GM19397 (cell line): ENCODE measurements at regions not wholly inside any gene's neighbourhood (a gene's known extent, or its start where the extent isn't known, plus 50 kb on each side); places are given as distances from the start of the nearest gene placed in this dataset.
"Not testable (repeated sequence)": the region's sequence is repeated elsewhere in the genome, so short reads cannot be mapped to it uniquely, and the experiment has no call there.

ENCODE experiments used
- ATAC-seq: cut with Tn5 transposase; IDR thresholded peaks from one replicate; pipeline ENCODE4 v1.9.1; 2021; ENCODE audit warnings: mild to moderate bottlenecking, moderate library complexity; ENCODE audit not compliant: unreplicated experiment

GRCh38 chr5:109580225-109580624, 109.5 kb upstream of the MAN2A1 start:
- ATAC-seq, result no peak

DNA sequence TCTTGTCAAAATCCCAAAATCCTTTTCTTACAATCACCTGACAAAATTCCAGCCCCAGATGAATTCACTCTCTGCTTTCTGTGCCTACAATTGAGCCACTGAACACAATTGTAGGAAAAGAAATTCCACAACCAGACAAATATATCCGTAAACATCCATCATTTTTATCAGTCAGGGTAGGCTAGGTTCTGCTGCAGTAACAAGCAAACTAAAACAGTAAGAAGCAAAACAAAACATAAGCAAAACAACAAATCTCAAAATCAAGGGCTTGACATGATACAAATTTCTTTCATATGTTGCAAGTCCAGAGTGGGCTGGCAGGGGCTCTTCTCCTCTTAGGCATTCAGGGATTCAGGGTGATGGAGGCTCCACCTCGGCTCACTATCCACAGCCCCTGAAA, 114.2 kb upstream of the MAN2A1 start:
- ATAC-seq, result no peak

DNA sequence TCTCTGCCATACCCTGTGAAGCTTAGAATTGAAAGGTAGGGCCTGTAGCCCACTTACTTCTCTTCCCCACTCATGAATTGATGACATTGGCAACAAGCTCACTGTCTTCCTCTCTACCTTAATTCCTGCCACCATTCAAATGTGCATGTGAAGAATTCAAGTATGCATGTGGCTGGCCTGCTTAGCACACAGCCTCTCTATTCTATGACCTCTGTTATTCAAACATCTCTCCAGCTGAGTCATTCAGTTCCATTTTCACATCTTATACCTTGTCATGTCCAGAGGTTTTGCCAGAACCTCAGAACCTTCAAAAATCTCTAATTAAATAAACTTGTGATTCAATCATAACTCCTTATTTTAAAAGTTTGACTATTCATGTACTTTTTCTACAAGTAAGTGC, 114.7 kb upstream of the MAN2A1 start:
- ATAC-seq, result no peak

DNA sequence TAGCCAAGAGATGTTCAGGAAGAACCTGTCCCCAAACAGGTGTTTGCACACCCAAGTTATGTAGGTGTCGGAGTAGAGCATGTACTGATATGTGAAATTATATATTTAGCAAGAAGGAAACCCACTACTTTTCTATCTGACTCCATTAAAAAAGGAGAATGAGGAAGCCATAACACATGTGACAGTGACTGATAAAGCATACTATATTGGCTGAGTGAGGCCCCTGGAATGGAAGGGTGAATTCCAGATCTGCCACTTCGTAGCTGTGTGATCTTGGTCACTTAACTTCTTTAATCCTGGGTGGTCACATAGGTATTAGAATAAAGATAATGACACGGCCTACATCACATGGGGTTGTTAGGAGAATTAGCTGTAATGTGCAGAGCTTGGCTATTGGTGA, 116.0 kb upstream of the MAN2A1 start:
- ATAC-seq, result no peak

DNA sequence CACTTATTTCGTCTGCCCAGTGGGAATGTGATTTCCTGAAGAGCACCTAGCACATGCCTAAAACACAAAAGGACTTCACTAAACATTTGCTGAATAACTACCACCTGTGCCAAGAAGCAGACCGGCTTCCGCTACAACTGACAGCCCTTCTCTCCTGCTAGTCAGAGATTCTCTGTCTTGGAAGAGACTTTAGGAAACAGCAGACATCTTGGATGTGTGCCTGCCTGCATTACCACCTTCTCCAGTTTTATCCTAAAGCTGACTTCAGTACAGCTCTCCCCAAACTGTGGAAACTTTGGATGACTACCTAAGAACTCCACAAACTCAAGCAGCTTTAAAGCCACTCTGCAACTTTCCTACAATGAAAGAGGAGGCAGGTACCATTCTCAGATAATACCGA, 116.5 kb upstream of the MAN2A1 start:
- ATAC-seq, result no peak

DNA sequence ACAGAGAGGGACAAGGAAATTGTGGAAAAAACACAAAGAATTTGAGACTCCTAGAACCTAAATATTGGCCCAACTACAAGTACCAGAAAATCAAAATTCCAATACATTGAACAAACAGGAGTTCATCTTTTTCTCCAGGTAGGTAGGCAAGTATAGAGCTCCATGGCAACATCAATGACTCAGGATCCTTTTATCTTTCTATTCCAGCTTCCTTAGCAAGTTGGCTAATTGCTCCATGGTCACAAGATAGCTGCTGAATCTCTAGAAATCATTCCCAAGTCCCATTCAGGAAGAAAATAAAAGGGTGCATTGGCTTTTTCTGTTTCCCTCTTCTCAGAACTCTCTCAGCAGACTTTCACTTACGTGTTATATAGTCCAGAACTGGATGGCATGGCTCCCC, 117.9 kb upstream of the MAN2A1 start:
- no peak for ATAC-seq

DNA sequence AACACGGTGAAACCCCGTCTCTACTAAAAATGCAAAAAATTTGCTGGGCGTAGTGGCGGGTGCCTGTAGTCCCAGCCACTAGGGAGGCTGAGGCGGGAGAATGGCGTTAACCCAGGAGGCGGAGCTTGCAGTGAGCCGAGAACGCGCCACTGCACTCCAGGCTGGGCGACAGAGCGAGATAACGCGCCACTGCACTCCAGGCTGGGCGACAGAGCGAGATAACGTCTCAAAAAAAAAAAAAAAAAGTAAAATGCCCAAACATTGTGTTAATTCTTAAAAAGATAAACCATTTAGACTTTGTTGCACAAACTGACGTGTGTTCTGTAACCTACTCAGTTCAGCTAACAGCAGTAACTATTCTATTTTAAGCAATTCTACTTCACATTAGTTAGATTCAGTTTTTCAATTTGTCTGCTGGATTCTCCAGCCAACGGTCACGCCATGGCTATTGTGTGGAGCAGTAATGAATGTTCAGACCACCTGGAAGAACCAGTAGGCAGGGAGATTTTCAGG, 119.3 kb upstream of the MAN2A1 start:
- ATAC-seq, result no peak

- no peak for ATAC-seq
Observed at GRCh38 chr5:109567374-109568044, 122.2 kb upstream of the MAN2A1 start.

DNA sequence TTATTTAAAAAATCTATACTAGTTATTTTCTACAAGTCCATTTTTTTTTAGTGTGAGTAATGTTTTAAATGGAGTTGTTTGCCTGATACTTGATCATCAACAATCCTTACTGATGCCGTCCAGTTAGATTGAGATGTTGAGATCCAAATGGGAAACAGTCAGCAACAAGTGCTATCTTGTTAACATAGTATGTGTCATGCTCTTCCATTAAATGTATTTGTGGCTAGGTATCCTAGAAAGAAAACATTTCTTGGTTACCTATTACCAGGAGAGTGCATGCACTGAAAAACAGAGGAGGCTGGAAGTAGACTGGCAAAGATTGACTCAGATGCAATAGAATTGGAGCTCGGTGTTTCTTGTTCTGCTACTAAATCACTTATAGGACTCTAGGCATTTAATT, 123.4 kb upstream of the MAN2A1 start:
- ATAC-seq, result no peak

GRCh38 chr5:109563739-109564138, 126.0 kb upstream of the MAN2A1 start:
- no peak for ATAC-seq

- no peak for ATAC-seq
Observed at GRCh38 chr5:109563189-109563588, 126.5 kb upstream of the MAN2A1 start.

DNA sequence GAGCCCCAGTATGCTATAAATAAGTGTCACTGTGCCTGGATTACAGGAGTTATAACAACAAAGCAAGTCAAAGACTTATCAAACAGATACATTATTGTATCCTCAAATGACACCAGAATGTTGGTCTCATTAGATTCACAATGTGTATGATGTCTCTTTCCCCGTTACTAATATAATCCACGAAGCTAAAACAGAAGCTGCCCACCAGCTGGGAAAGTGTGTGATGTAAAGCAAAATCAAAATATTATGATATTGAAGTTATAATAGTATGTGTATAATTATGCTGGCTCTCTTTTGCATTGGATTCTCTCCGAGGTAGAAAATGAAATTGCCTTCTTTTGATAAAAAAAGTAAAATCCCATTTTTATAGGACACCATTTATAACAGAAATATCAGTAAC, 127.3 kb upstream of the MAN2A1 start:
- ATAC-seq, result no peak

GRCh38 chr5:109561447-109561846, 128.3 kb upstream of the MAN2A1 start:
- ATAC-seq, result no peak

GRCh38 chr5:109560554-109560953, 129.2 kb upstream of the MAN2A1 start:
- ATAC-seq, result no peak

- no peak for ATAC-seq
Observed at GRCh38 chr5:109558952-109559351, 130.8 kb upstream of the MAN2A1 start.

DNA sequence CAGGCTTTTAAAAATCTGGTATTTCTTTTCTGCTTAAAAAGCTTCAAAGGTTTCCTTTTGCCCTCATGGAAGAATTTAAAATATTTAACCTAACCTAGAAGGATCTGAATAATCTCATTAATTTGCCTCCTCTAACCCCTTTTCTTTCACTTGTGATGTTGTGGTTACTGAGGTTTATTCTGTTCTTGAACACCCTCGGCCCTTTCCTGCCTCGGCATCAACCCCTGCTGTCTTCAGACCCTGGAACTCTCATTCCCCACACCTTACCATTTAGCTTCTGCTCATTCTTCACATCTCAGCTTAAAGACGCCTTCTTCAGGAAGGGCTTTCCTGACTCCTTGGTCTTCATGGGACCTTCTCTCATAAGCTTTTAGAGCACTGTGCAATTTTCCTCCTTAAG, 131.4 kb upstream of the MAN2A1 start:
- no peak for ATAC-seq

GRCh38 chr5:109553846-109554245, 135.9 kb upstream of the MAN2A1 start:
- no peak for ATAC-seq

DNA sequence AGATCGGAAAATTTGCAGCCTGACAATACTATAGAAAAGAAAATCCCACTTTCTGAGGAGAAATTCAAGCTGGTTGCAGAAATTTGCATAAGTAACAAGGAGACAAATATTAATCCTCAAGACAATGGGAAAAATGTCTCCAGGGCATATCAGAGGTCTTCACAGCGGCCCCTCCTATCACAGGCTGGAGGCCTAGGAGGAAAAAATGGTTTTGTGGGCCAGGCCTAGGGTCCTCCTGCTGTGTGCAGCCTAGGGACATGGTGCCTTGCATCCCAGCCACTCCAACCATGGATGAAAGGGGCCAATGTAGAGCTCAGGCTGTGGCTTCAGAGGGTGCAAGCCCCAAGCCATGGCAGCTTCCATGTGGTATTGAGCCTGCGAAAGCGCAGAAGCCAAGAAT, 138.5 kb upstream of the MAN2A1 start:
- not testable (repeated sequence) for ATAC-seq

GRCh38 chr5:109550077-109550476, 139.7 kb upstream of the MAN2A1 start:
- ATAC-seq, result no peak

- no peak for ATAC-seq
Observed at GRCh38 chr5:109546461-109546860, 136.7 kb upstream of the PJA2 start.

DNA sequence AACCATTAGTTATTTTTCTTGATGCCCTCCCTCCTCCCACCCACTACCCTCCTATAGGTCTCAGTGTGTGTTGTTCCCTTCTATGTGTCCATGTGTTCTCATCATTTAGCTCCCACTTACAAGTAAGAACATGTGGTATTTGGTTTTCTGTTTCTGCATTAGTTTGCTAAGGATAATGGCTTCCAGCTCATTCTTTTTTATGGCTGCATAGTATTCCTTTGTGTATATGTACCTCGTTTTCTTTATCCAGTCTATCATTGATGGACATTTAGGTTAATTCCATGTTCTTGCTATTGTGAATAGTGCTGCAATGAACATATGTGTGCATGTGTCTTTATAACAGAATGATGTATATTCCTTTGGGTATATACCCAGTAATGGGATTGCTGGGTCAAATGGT, 135.1 kb upstream of the PJA2 start:
- ATAC-seq, result not testable (repeated sequence)

DNA sequence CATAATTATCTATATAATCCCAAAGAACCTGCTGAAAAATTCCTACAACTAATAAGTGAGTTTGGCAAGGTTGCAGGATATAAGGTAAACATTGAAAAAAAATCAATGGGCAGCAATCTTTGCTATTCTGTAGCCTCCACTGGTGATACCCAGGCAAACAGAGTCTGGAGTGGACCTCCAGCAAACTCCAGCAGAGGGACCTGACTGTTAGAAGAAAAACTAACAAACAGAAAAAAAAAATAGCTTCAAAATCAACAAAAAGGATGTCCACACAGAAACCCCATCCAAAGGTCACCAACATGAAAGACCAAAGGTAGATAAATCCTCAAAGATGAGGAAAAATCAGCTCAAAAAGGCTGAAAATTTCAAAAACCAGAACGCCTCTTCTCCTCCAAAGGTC, 128.9 kb upstream of the PJA2 start:
- not testable (repeated sequence) for ATAC-seq

- not testable (repeated sequence) for ATAC-seq
Observed at GRCh38 chr5:109535090-109535489, 125.3 kb upstream of the PJA2 start.
